HG02970 (cell line): ENCODE measurements at regions not wholly inside any gene's neighbourhood (a gene's known extent, or its start where the extent isn't known, plus 50 kb on each side); places are given as distances from the start of the nearest gene placed in this dataset.
"Not testable (repeated sequence)": the region's sequence is repeated elsewhere in the genome, so short reads cannot be mapped to it uniquely, and the experiment has no call there.

ENCODE experiments used
- ATAC-seq: cut with Tn5 transposase; IDR thresholded peaks from one replicate; pipeline ENCODE4 v1.9.1; 2021; ENCODE audit warnings: mild to moderate bottlenecking, moderate library complexity, moderate number of reproducible peaks; ENCODE audit not compliant: unreplicated experiment, low FRiP score

DNA sequence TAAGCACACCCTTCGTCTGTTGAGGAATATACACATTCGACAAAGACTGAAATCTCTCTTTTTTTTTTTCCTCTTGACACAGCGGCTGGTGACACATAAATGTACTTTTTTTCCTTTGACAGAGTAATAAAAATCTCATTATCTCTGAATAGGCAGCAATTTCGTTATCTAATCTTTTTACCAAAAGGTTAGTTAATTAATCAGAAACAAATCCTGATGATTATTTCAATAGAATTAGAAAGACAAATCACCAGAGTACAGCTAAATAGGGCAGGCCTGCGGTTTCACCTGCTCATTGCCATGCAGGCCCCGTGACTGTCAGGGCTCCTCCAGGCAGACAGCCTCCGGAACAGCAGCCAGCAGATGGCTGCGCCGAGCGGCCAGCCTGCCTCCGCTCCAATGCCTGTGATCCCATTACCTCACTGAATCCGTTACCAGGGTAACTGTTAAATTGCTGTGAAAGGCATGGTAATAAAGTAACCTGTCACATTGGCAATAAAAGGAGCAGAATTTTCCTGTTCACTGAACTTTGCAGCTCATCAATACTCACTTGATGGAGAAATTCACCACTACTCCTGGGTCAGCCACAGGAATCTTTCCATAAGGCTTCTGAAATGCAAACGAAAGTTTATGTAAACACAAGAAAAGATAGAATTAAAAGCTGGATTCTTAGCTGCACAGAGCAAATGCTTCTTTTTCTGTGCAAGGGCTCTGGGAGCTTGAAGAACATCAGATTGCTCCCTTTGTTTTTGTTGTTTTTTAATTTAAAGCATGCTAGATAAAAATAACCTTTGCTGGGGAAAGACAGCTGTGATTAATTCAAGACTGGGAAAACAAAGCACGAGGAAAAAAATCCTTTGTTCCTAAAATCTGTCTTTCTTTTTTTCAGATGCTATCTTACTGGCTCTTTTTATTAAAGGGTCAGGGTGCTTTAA, 666.4 kb upstream of the ZNF608 start:
- ATAC-seq, result no peak

DNA sequence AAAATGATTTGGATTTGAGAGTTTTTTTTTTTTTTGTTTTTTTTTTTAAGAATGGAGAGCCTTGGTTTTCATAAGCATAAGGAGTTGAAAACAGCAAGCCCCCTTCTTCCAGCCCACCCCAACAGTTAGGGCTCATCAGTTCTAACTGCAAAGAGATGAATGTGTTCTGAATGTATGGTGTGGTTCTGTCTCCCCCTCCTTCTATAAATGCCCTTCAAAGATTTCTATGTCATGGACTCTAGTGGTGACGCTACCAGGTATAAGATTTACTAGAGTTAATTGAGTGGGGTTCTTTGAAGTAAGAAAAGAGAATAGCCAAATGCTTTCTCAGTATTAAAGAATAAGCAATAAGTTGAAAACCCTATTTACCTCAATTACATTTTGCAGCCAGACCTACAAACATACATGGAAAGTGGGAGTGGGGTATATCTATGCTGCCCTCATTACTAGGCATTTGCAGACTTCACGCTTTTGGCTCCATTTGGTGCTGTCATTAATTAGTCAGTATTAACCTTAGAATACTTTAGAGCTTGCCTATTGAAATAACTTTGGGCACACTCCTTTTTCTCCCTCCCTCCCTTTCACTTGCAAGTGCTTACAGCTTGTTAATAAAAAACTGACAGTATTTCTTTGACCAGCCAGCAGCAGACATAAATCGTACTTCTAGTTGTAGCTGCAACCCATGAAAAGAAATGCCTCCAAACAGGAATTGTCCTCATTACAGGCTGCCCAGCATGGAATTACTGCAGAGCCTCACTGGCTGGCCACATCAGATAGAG, 667.2 kb upstream of the ZNF608 start:
- ATAC-seq, result no peak

DNA sequence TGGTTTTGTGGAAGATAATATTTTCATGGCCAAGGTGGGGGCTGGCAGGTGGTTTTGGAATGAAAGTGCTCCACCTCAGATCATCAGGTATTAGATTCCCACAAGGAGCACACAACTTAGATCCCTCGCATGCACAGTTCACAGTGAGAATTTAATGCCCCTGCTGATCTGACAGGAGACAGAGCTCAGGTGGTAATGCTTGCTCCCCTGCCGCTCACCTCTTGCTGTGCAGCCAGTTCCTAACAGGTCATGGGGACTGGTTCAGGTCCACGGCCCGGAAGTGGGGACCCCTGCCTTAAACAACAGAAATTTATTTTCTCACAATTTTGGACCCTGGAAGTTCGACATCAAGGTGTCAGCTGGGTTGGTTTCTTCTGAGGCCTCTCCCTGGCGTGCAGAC, 668.7 kb upstream of the ZNF608 start:
- no peak for ATAC-seq

DNA sequence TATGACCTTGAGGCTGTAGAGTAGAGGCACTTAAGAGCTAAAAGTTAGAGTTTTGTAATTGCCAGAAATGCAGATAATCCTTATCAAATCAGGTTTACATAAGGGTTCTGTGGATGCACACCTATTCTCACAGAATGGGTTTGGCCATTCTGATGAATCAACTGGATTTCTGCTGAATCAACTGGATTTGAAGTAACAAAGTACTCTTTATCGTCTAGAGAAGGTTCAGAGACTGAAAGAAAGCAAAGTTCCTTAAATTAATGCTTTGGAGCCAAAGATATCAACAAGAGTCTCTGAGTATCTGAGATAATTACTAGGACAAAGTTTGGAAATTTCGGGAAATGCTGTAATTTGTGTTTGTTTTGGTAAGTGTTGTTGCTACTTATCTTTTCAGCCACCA, 669.6 kb upstream of the ZNF608 start:
- no peak for ATAC-seq

DNA sequence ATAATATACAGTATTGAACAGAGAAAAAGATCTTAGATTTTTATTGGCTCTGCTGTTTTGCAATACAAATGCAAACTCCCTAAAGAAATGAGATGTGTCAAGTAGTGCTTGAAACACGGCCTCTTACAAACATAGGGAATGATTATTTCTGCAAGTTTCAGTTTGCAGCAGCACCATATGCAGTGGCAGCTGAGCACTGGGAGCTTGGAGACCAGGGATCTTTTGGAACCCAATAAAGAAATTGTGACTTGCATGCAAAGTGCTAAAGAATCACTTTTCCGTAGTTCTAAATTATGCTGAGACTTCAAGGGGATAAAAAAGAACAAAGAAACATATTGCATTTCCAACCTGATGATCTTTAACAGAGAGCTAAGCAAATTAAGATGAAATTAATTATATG, 674.6 kb upstream of the ZNF608 start:
- ATAC-seq, result no peak

DNA sequence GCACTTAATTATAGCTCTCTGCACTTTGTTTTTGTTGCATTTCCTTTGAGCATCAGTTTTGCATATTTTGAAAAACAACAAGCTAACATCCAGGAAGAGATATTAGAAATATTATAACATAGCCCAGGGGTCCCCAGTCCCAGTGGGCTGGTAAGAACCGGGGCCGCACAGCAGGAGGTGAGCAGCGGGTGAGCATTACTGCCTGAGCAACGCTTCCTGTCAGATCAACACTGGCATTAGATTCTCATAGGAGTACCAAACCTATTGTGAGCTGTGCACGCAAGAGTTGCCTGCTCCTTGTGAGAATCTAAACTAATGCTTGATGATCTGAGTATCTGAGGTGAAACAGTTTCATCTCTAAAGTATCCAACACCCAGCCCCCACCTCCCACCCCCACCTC, 675.9 kb upstream of the ZNF608 start:
- ATAC-seq, result no peak

DNA sequence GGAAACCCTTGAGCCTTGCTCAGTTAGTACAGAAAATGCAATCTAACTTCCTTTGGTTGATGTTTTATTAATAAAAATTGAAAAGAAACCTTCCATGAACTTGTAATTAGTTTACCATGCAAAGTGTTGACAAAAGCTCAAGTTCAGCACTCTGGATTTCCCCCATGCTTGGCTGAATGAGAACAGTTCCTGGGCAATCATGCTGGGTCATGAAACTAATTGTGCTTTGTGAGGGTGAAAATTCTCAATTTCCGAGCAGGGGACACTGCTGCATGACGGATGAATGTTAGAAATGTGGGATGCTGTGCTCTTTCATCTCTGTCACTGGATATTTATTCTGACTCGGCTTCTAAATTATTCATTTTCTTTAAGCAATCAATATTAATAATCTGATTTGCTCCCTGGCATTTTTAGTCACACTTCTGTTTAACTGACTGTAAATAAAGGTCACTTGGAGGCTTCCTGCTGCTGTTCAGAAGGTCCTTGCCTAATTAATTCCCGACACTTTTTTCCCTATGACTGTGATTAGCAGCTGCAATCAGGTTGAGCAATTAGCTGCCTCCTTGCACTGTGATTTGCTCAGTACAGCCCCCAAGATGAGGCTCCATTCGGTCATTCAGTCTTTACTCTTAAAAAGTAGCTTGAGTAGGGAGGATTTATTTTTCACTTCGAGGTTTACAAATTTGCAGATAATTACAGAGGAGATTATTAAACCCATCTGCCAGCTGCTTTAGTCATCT, 678.1 kb upstream of the ZNF608 start:
- no peak for ATAC-seq

DNA sequence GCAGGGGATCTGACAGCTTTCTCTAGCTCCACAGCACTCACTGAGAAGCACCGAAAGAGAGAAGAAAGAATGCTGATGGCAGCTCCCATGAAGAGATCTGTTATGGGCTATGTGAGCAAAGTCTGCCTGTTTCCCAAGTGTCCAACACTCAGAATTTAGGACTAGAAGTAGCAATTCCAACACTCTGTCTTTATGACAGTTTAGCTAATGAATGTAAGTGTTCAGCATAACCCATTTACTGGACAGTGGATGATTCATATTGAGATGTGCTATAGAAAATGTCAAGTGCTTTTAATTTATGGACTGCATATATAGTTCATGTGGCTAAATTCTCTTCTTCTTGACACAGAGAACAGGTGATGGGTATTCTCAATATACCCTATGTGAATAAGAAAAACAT, 683.1 kb upstream of the ZNF608 start:
- ATAC-seq, result no peak

DNA sequence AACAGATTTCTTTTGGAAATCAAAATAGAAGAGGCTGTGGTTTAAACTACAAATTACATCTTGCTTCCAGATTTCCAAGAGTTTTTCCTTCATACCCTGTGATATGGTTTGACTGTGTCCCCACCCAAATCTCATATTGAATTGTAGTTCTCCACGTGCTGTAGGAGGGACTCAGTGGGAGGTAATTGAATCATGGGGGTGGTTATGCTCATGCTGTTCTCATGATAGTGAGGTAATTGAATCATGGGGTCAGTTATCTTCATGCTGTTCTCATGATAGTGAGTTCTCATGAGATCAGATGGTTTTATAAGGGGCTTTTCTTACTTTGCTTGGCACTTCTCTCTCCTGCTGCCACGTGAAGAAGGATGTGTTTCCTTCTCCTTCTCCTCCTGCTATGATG, 687.0 kb upstream of the ZNF608 start:
- no peak for ATAC-seq

DNA sequence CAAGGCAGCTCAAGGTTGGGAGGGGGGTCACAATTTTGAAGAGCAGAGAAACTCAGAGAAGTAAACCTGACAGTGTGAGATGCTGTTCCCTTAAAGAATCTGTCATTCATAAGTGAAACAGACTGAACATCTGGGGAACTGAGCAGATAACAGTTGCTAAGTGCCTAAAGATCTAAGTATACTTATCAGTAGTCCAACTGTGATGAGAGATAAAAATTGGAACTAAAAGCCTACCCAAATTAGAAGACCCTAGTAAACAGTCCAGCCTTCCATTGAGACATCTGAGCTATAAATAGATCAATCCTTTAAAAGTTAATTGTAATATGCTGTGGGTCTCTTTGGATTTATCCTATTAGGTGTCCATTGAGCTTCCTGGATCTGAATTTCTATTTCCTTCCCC, 692.8 kb upstream of the ZNF608 start:
- no peak for ATAC-seq

DNA sequence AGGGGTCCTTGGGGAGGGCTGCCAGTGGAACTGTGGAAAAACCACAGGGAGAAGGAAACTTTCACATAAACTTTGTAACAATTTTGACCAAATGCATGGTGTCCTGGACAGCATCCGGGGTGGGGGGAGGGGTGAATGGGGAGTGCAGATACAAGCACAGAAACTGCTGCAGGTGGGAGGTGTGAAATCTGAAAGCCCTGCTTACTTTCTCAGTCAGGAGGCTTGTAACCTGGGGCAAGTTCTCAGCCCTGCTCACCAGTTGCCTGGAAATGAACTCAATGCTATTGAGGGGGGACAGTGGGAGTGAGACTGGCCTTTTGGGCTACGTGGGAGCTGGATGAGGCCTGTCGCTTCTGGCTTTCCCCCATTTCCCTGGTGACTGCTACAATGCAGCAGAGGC, 694.5 kb upstream of the ZNF608 start:
- ATAC-seq, result no peak

DNA sequence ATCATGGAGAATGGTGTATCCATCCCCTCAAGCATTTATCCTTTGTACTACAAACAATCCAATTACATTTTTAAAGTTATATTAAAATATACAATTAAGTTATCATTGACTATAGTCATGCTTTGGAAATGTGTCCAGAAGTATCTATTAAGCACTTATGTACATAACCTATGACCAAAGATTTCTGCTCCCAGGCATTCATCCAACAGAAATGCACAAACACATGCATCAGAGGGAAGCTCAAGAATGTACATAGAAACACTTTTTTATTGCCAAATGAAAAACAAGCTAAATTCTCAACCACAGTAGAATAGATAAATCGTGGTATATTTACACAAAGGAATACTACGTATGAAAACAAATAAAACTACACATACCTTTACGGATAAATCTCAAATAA, 700.5 kb upstream of the ZNF608 start:
- no peak for ATAC-seq

DNA sequence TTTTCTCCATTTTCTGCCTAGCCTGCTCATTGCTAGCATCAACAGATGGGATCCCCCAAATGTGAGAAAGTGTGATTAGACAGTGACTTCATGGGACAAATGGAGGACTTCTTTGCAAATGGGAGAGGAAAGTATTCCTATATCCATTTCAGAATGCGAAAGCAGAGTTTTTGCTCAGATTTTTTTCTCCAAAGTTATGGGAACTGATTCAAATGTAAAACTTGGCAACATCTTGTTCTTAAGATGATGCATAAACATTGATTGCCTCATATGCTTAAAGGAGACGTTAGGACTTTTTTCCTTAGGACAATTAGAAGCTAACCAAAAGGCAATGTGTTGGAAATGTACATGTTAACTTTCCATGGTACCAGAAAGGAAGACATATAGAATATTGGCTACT, 704.3 kb upstream of the ZNF608 start:
- ATAC-seq, result no peak

DNA sequence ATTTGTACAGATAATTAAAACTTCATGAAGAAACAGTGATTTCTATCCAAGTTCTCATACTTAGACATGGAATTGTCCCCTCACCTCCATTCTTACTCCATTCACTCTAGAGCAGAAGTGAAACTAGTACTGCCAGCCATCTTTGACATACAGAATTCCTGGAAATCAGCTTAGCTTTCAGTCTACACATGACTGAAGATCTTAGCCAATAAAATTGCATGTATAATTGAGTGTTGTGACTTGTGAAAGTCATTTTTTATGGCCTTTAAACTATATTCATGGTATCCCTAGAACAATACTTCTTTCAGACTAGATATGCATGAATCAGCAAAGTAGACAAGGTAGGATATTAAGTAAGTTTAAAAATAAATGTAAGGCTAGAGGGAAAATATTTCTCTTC, 705.2 kb upstream of the ZNF608 start:
- ATAC-seq, result no peak

DNA sequence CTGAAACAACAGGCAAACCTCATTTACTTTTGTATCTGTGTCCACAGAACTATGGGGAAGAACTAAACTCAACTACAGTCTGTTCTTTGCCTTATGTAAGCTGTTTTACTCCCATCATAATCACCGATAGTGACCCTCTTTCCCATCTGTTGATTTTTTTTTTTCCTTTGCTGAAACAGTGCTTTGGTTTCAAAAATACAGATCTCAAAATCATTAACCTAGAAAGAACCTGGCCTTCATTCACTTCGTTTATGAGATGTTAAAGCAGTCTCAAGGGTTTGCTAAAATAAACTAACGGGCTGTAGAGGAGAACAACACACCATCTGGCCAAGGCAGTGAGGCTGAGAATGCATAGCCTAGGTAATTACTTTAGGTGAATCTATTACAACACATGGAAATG, 706.6 kb upstream of the ZNF608 start:
- no peak for ATAC-seq

DNA sequence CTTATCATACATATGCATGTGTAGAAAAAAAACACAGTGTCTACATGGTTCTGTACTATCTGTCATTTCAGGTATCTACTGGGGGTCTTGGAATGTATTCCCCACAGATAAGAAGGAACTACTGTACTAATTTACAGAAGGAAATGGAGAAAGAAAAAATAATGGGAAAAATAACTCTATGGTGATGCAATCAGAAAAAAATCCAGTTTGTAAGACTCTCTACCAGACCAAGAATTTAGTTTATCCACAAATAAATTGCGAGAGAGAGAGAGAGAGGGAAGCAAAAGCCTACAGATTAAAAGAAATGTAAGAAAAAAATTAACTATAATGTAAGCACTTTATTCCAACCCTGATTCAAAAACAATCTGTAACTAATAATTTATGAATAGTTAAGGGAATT, 708.6 kb upstream of the ZNF608 start:
- no peak for ATAC-seq

DNA sequence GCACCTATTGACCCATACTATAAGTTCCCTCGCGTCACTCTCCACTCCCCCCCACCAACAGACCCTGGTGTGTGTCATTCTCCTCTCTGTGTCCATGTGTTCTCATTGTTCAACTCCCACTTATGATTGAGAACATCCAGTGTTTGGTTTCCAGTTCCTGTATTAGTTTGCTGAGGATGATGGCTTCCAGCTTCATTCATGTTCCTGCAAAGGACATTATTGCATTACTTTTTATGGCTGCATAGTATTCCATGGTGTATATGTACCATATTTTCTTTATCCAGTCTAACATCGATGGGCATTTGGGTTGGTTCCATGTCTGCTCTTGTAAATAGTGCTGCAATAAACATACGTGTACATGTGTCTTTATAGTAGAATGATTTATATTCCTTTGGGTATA, 709.6 kb upstream of the ZNF608 start:
- ATAC-seq, result not testable (repeated sequence)

DNA sequence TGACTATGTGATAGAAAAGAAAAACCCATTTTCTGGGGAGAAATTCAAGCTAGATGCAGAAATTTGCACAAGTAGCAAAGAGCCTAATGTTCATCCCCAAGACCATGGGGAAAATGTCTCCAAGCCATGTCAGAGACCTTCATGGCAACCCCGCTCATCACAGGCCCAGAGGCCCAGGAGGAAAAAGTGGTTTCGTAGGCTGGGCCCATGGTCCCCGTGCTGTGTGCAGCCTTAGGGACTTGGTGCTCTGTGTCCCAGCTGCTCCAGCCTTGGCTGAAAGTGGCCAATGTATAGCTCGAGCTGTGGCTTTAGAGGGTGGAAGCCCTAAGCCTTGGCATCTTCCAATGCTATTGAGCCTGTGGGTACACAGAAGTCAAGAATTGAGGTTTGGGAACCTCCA, 711.2 kb upstream of the ZNF608 start:
- no peak for ATAC-seq

DNA sequence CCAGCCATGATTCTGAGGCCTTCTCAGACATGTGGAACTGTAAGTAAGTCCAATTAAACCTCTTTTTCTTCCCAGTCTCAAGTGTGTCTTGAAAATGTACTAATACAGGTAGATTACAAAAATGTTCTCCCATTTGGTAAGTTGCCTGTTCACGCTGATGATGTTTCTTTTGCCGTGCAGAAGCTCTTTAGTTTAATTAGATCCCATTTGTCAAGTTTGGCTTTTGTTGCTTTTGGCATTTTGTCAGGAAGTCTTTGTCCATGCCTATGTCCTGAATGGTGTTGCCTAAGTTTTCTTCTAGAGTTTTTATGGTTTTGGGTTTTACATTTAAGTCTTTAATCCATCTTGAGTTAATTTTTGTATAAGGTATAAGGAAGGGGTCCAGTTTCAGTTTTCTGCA, 712.5 kb upstream of the ZNF608 start:
- not testable (repeated sequence) for ATAC-seq

DNA sequence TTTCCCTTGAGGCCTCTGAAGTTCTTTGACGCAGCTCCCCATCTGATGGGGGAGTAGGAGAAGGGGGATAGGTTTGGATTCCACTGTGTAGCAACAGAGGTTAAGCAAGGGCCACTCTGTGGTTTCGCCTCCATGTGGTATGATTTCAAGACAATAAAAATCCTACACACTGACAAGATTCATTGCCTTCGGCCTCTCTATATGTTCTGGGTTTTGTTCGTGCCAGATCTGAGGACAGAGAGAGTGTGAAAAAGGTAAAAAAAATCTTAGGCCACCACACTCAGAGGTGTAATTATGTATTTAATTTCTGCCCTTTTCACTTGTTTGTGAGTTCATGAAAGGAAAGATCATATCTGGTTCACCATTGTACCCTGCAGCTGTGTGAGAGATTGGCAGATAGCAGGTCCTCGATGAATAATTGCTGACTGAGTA, 715.2 kb upstream of the ZNF608 start:
- ATAC-seq, result no peak

DNA sequence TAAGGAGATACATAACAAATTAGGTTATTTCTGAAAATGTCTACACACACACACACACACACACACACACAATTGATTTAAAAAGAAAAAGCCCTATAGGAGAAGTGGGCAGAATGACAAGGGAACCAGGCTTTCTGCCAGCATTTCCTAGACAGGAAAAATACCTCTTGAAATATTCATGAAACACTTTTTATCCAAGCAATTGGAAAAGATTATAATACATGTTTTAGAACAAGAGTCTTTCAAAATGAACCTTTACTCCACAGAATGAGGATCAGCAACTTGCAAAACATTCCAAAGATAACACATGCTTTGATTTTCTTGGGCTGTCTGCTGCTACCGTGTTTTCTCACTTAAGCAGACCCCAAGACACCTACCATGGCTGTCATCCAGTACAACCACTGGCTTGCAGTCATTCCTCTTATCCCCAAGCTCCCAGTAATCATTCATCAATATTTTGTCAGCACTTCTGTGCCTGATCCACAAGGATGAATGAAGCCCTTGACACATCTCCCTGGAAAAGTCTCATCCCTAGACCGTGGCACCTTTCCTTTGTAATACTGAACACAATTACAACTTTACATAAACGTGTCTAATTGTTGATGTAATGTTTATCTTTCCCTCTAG, 717.1 kb upstream of the ZNF608 start:
- no peak for ATAC-seq
